ENCODE measurements at regions not wholly inside any gene's neighbourhood (a gene's known extent, or its start where the extent isn't known, plus 50 kb on each side); places are given as distances from the start of the nearest gene placed in this dataset.

- DNase-seq (ENCODE audit: low spot score) = no peak
- TF ChIP-seq, protein P1, sequence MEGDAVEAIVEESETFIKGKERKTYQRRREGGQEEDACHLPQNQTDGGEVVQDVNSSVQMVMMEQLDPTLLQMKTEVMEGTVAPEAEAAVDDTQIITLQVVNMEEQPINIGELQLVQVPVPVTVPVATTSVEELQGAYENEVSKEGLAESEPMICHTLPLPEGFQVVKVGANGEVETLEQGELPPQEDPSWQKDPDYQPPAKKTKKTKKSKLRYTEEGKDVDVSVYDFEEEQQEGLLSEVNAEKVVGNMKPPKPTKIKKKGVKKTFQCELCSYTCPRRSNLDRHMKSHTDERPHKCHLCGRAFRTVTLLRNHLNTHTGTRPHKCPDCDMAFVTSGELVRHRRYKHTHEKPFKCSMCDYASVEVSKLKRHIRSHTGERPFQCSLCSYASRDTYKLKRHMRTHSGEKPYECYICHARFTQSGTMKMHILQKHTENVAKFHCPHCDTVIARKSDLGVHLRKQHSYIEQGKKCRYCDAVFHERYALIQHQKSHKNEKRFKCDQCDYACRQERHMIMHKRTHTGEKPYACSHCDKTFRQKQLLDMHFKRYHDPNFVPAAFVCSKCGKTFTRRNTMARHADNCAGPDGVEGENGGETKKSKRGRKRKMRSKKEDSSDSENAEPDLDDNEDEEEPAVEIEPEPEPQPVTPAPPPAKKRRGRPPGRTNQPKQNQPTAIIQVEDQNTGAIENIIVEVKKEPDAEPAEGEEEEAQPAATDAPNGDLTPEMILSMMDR (IDR thresholded peaks at IDR 0.05) = no peak
- no peaks in the 10 kb centered on the region for H3K4me1 ChIP-seq (ENCODE audit: control insufficient read depth in 1 of 2, low read depth in 2 of 2)
- H3K27ac ChIP-seq = no peak overlapping the region
- H3K4me3 ChIP-seq = no peak overlapping the region
- H3K36me3 ChIP-seq = no peaks in the 10 kb centered on the region
- H3K27me3 ChIP-seq (replicated peaks; ENCODE audit: insufficient read depth) = no peaks in the 10 kb centered on the region
- no peak for ATAC-seq (ENCODE audit: insufficient number of reproducible peaks, low FRiP score, low read depth)
- no peaks in the 10 kb centered on the region for H3K9me3 ChIP-seq
These were observed 99.9 kb upstream of the ZNF516 start for GRCh38 chr18:76594966-76595365.

DNA sequence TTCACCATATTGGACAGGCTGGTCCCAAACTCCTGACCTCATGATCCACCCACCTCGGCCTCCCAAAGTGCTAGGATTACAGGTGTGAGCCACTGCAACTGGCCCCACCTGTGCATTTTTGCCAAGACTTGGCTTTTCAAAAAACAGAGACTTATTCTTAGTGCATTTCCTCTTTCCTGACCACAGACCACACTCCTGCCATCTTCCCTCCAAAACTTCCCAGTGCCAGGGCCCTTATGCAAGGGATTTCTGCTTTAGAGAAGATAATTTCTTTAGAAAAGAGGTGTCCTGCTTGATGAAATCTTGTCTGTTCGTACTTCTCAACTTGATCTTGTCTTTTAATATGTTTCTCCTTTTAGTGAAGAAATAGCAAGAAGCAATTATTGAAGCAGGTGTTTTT is 98.8 kb upstream of the ZNF516 start:
- Histone ChIP-seq H3K27me3 (replicated peaks; ENCODE audit: insufficient read depth) (no peaks in the 10 kb centered on the region), H3K27ac (no peak overlapping the region), H3K36me3 (no peaks in the 10 kb centered on the region), H3K4me1 (ENCODE audit: control insufficient read depth in 1 of 2, low read depth in 2 of 2) (no peaks in the 10 kb centered on the region), H3K4me3 (no peak overlapping the region), H3K9me3 (no peaks in the 10 kb centered on the region)
- TF ChIP-seq, protein P1 (IDR thresholded peaks at IDR 0.05) = no peak
- DNase-seq (ENCODE audit: low spot score) (no peak), ATAC-seq (ENCODE audit: insufficient number of reproducible peaks, low FRiP score, low read depth) (no peak)

GRCh38 chr18:76592981-76593381 is 97.9 kb upstream of the ZNF516 start:
- Histone ChIP-seq H3K4me3 (no peak overlapping the region), H3K27me3 (replicated peaks; ENCODE audit: insufficient read depth) (no peaks in the 10 kb centered on the region), H3K4me1 (ENCODE audit: control insufficient read depth in 1 of 2, low read depth in 2 of 2) (no peaks in the 10 kb centered on the region), H3K36me3 (no peaks in the 10 kb centered on the region), H3K9me3 (no peaks in the 10 kb centered on the region), H3K27ac (no peak overlapping the region)
- DNase-seq (ENCODE audit: low spot score) (no peak), ATAC-seq (ENCODE audit: insufficient number of reproducible peaks, low FRiP score, low read depth) (no peak)
- TF ChIP-seq, protein P1 (IDR thresholded peaks at IDR 0.05) = no peak

- TF ChIP-seq, protein P1 (IDR thresholded peaks at IDR 0.05) = no peak
- ATAC-seq (ENCODE audit: insufficient number of reproducible peaks, low FRiP score, low read depth) = no peak
- Histone ChIP-seq H3K4me3 (no peak overlapping the region), H3K4me1 (ENCODE audit: control insufficient read depth in 1 of 2, low read depth in 2 of 2) (no peaks in the 10 kb centered on the region), H3K9me3 (no peaks in the 10 kb centered on the region), H3K27me3 (replicated peaks; ENCODE audit: insufficient read depth) (no peaks in the 10 kb centered on the region), H3K36me3 (no peaks in the 10 kb centered on the region), H3K27ac (no peak overlapping the region)
- no peak for DNase-seq (ENCODE audit: low spot score)
These were observed 97.1 kb upstream of the ZNF516 start for GRCh38 chr18:76592096-76592495.

GRCh38 chr18:76589866-76590265 is 94.8 kb upstream of the ZNF516 start:
- Histone ChIP-seq H3K4me3 (no peak overlapping the region), H3K9me3 (no peaks in the 10 kb centered on the region), H3K4me1 (ENCODE audit: control insufficient read depth in 1 of 2, low read depth in 2 of 2) (no peaks in the 10 kb centered on the region), H3K27ac (no peak overlapping the region), H3K27me3 (replicated peaks; ENCODE audit: insufficient read depth) (no peaks in the 10 kb centered on the region), H3K36me3 (no peaks in the 10 kb centered on the region)
- TF ChIP-seq, protein P1 (IDR thresholded peaks at IDR 0.05) = no peak
- DNase-seq (ENCODE audit: low spot score) = no peak
- ATAC-seq (ENCODE audit: insufficient number of reproducible peaks, low FRiP score, low read depth) = no peak

Measured in thoracic aorta (tissue), 2 donors.